Mesendoderm (in vitro differentiated cells): ENCODE measurements at regions not wholly inside any gene's neighbourhood (a gene's known extent, or its start where the extent isn't known, plus 50 kb on each side); places are given as distances from the start of the nearest gene placed in this dataset. TPM values are rescaled to one million over a fixed set of nuclear protein-coding genes. Genes with fewer than 3 reads are reported as not detected.

Source experiments
- DNase-seq: peaks from one replicate; pipeline ENCODE4 v3.0.0; 2013
- H2AK5ac ChIP-seq: 2 replicates; pipeline ENCODE4 v1.6.1; 2013; ENCODE audit warnings: low read length, inconsistent platforms
- H2BK120ac ChIP-seq: 2 replicates; pipeline ENCODE4 v1.6.1; 2013; ENCODE audit warnings: low read depth, mild to moderate bottlenecking, low read length, moderate library complexity, mixed read lengths
- H2BK15ac ChIP-seq: replicated peaks from 2 replicates; pipeline ENCODE4 v1.6.1; 2013; ENCODE audit warnings: low read depth, mild to moderate bottlenecking, moderate library complexity
- H2BK5ac ChIP-seq: 2 replicates; pipeline ENCODE4 v1.6.1; 2013; ENCODE audit warnings: low read length, inconsistent platforms
- H3K18ac ChIP-seq: 2 replicates; pipeline ENCODE4 v1.6.1; 2013; ENCODE audit warnings: mild to moderate bottlenecking, low read length, mixed read lengths
- H3K23ac ChIP-seq: one replicate; pipeline ENCODE4 v1.6.1; 2013; ENCODE audit warnings: low read length
- H3K27ac ChIP-seq: 2 replicates; pipeline ENCODE4 v1.5.1; 2013; ENCODE audit warnings: low read depth, mild to moderate bottlenecking, inconsistent platforms, low read length, moderate library complexity
- H3K27me3 ChIP-seq: 2 replicates; pipeline ENCODE4 v1.6.1; 2013; ENCODE audit warnings: low read length, control low read depth, mild to moderate bottlenecking, inconsistent platforms; ENCODE audit not compliant: insufficient read depth, poor library complexity
- H3K36me3 ChIP-seq: 2 replicates; pipeline ENCODE4 v1.6.1; 2013; ENCODE audit warnings: low read length, inconsistent platforms; ENCODE audit not compliant: control insufficient read depth, insufficient read depth
- H3K4ac ChIP-seq: one replicate; pipeline ENCODE4 v1.6.1; 2013; ENCODE audit warnings: low read depth, mild to moderate bottlenecking, low read length, moderate library complexity
- H3K4me1 ChIP-seq: 2 replicates; pipeline ENCODE4 v1.6.1; 2013; ENCODE audit warnings: low read depth, low read length, inconsistent platforms; ENCODE audit not compliant: control insufficient read depth
- H3K4me2 ChIP-seq: 2 replicates; pipeline ENCODE4 v1.6.1; 2013; ENCODE audit warnings: low read length
- H3K4me3 ChIP-seq: 2 replicates; pipeline ENCODE4 v1.5.1; 2013; ENCODE audit warnings: mild to moderate bottlenecking, low read length
- H3K56ac ChIP-seq: one replicate; pipeline ENCODE4 v1.6.1; 2013; ENCODE audit warnings: low read length
- H3K79me1 ChIP-seq: 2 replicates; pipeline ENCODE4 v1.6.1; 2013; ENCODE audit warnings: low read length, inconsistent platforms
- H3K79me2 ChIP-seq: 2 replicates; pipeline ENCODE4 v1.6.1; 2013; ENCODE audit warnings: mild to moderate bottlenecking, low read length; ENCODE audit not compliant: control insufficient read depth, insufficient read depth
- H3K9ac ChIP-seq: 2 replicates; pipeline ENCODE4 v1.6.1; 2013; ENCODE audit warnings: low read length, inconsistent platforms
- H4K5ac ChIP-seq: one replicate; pipeline ENCODE4 v1.6.1; 2013; ENCODE audit warnings: low read length
- H4K8ac ChIP-seq: one replicate; pipeline ENCODE4 v1.6.1; 2013; ENCODE audit warnings: low read depth, mild to moderate bottlenecking, control low read depth, low read length, moderate library complexity
- WGBS: extraction: QIAGEN DNeasy Blood & Tissue Kit; methylation state at CpG from one replicate; pipeline ENCODE4 v1.1.7; 2013; ENCODE audit warnings: low lambda C conversion rate, missing lambda C conversion rate; ENCODE audit not compliant: insufficient coverage; ENCODE audit errors: extremely low coverage; 5-methylcytosine and 5-hydroxymethylcytosine counted together
- small RNA-seq: library from polyadenylated mRNA; stranded (forward); fragments of <200 nt; extraction: miRNeasy Mini kit (QIAGEN cat#:217004); gene quantifications from one replicate; pipeline ENCODE3, GENCODE V24; 2013; ENCODE audit not compliant: insufficient read depth

- H2AK5ac ChIP-seq: no peak overlapping the region
- DNase-seq: peak; percentile 84
- H4K5ac ChIP-seq: no peak overlapping the region
- H3K79me2 ChIP-seq: no peaks in the 10 kb centered on the region
- no peak overlapping the region for H2BK120ac ChIP-seq
- no peaks in the 10 kb centered on the region for H3K27me3 ChIP-seq
- no peaks in the 10 kb centered on the region for H3K79me1 ChIP-seq
- H2BK5ac ChIP-seq: no peak overlapping the region
- no CpG with 5 or more reads among the region's 5 CpGs for WGBS
- H3K23ac ChIP-seq: no peak overlapping the region
- H3K56ac ChIP-seq: no peak overlapping the region
- no peak overlapping the region for H3K9ac ChIP-seq
- H2BK15ac ChIP-seq: no peak overlapping the region
- H3K4me1 ChIP-seq: peaks cover 5% of the 10 kb centered on the region
- no peak overlapping the region for H3K18ac ChIP-seq
- no peak overlapping the region for H3K4ac ChIP-seq
- H3K27ac ChIP-seq: no peak overlapping the region
- H3K4me2 ChIP-seq: no peak overlapping the region
- H3K4me3 ChIP-seq: no peak overlapping the region
- H4K8ac ChIP-seq: no peak overlapping the region
- H3K36me3 ChIP-seq: no peaks in the 10 kb centered on the region
Measured at GRCh38 chr13:106625578-106625977, 57.6 kb upstream of the ARGLU1 start.

- Histone ChIP-seq H2BK5ac (no peak overlapping the region), H2BK120ac (no peak overlapping the region), H3K4ac (no peak overlapping the region), H3K23ac (no peak overlapping the region), H3K4me1 (peaks cover 5% of the 10 kb centered on the region), H2BK15ac (no peak overlapping the region), H3K27me3 (no peaks in the 10 kb centered on the region), H3K79me1 (no peaks in the 10 kb centered on the region), H3K56ac (no peak overlapping the region), H3K27ac (no peak overlapping the region), H3K4me2 (no peak overlapping the region), H3K79me2 (no peaks in the 10 kb centered on the region), H4K8ac (no peak overlapping the region), H3K36me3 (no peaks in the 10 kb centered on the region), H3K4me3 (no peak overlapping the region), H3K9ac (no peak overlapping the region), H2AK5ac (no peak overlapping the region), H4K5ac (no peak overlapping the region), H3K18ac (no peak overlapping the region)
- no CpG with 5 or more reads among the region's 7 CpGs for WGBS
- no peak for DNase-seq
Measured at GRCh38 chr13:106623799-106624460, 56.0 kb upstream of the ARGLU1 start.

GRCh38 chr13:106621833-106622232, 53.9 kb upstream of the ARGLU1 start:
- H3K27ac ChIP-seq: no peak overlapping the region
- H3K9ac ChIP-seq: no peak overlapping the region
- H3K56ac ChIP-seq: no peak overlapping the region
- no peak overlapping the region for H4K8ac ChIP-seq
- no peak for DNase-seq
- H3K27me3 ChIP-seq: no peaks in the 10 kb centered on the region
- H3K36me3 ChIP-seq: no peaks in the 10 kb centered on the region
- H3K4ac ChIP-seq: no peak overlapping the region
- no peak overlapping the region for H3K4me3 ChIP-seq
- no peak overlapping the region for H3K4me2 ChIP-seq
- H3K4me1 ChIP-seq: peaks cover 5% of the 10 kb centered on the region
- no peak overlapping the region for H3K23ac ChIP-seq
- H2BK5ac ChIP-seq: no peak overlapping the region
- H4K5ac ChIP-seq: no peak overlapping the region
- H2AK5ac ChIP-seq: no peak overlapping the region
- H3K79me1 ChIP-seq: no peaks in the 10 kb centered on the region
- H3K79me2 ChIP-seq: no peaks in the 10 kb centered on the region
- no peak overlapping the region for H2BK15ac ChIP-seq
- no CpG with 5 or more reads among the region's 1 CpG for WGBS
- H3K18ac ChIP-seq: no peak overlapping the region
- H2BK120ac ChIP-seq: no peak overlapping the region

- Histone ChIP-seq H3K4me2 (no peak overlapping the region), H2BK5ac (no peak overlapping the region), H4K8ac (no peak overlapping the region), H3K56ac (no peak overlapping the region), H2AK5ac (no peak overlapping the region), H3K27me3 (no peaks in the 10 kb centered on the region), H4K5ac (no peak overlapping the region), H3K23ac (no peak overlapping the region), H3K9ac (no peak overlapping the region), H3K27ac (no peak overlapping the region), H3K79me2 (no peaks in the 10 kb centered on the region), H2BK120ac (no peak overlapping the region), H2BK15ac (no peak overlapping the region), H3K18ac (no peak overlapping the region), H3K4me3 (no peak overlapping the region), H3K79me1 (no peaks in the 10 kb centered on the region), H3K4me1 (no peaks in the 10 kb centered on the region), H3K36me3 (no peaks in the 10 kb centered on the region), H3K4ac (no peak overlapping the region)
- no CpG with 5 or more reads among the region's 10 CpGs for WGBS
- DNase-seq: peak; percentile 81
Measured at GRCh38 chr13:106619688-106620555, 52.0 kb upstream of the ARGLU1 start.

Small RNA genes lying in the stretch of these regions (small RNA-seq; reads per million reads assigned to genes)
- gene MIR1267: not detected
- not detected for gene SNORD31B
